ENCODE measurements at regions not wholly inside any gene's neighbourhood (a gene's known extent, or its start where the extent isn't known, plus 50 kb on each side); places are given as distances from the start of the nearest gene placed in this dataset.

- H3K27me3 ChIP-seq (ENCODE audit: control insufficient read depth in 1 of 2, insufficient read depth in 2 of 2, low read length in 2 of 2), result no peaks in the 10 kb centered on the region
- no peak overlapping the region for H3K27ac ChIP-seq (ENCODE audit: extremely low read length, insufficient read depth, low read length)
- no peak overlapping the region for H3K4me3 ChIP-seq (replicated peaks in 1 of 3; ENCODE audit: insufficient read depth in 1 of 3, low read depth in 2 of 3, low read length in 3 of 3)
- H3K36me3 ChIP-seq (replicated peaks in 1 of 2; ENCODE audit: control insufficient read depth in 1 of 2, insufficient read depth in 2 of 2, low read length in 2 of 2), result no peaks in the 10 kb centered on the region
- H2AFZ ChIP-seq (ENCODE audit: low read length), result no peak overlapping the region
- FAIRE-seq (no peak), ATAC-seq (no peak), DNase-seq (ENCODE audit: low spot score) (no peak)
- H3K4me2 ChIP-seq (ENCODE audit: low read depth, low read length), result no peak overlapping the region
- H3K79me2 ChIP-seq (ENCODE audit: insufficient read depth, low read length), result no peaks in the 10 kb centered on the region
- in situ Hi-C loops (cut with HindIII; ENCODE audit: extremely low pct_ligation_motif_present, low pct_unique_long_range_greater_than_20kb), result no loop called here
- TF ChIP-seq ETV6 (CRISPR knock-in tag; conservative IDR thresholded peaks at IDR 0.05) (no peak), MEF2D (CRISPR knock-in tag; IDR thresholded peaks at IDR 0.05) (no peak), ZNF383 (CRISPR knock-in tag; IDR thresholded peaks at IDR 0.05; ENCODE audit: borderline replicate concordance) (no peak), TBX2 (CRISPR knock-in tag; IDR thresholded peaks at IDR 0.05; ENCODE audit: borderline replicate concordance) (no peak), ZNF737 (CRISPR knock-in tag; IDR thresholded peaks at IDR 0.05; ENCODE audit: borderline replicate concordance) (no peak), SP4 (CRISPR knock-in tag; IDR thresholded peaks at IDR 0.05) (no peak), ZNF879 (CRISPR knock-in tag; IDR thresholded peaks at IDR 0.05) (no peak), PHF21A (CRISPR knock-in tag; IDR thresholded peaks at IDR 0.05) (no peak), ZNF260 (CRISPR knock-in tag; IDR thresholded peaks at IDR 0.05; ENCODE audit: borderline replicate concordance, low read depth) (no peak), GTF3A (CRISPR knock-in tag; conservative IDR thresholded peaks at IDR 0.05) (no peak), PLRG1 (conservative IDR thresholded peaks at IDR 0.05) (no peak), GZF1 (CRISPR knock-in tag; IDR thresholded peaks at IDR 0.05) (no peak), TP53 (CRISPR knock-in tag; conservative IDR thresholded peaks at IDR 0.05) (no peak)
- TF ChIP-seq, protein P1, sequence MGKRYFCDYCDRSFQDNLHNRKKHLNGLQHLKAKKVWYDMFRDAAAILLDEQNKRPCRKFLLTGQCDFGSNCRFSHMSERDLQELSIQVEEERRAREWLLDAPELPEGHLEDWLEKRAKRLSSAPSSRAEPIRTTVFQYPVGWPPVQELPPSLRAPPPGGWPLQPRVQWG (CRISPR knock-in tag; IDR thresholded peaks at IDR 0.05; ENCODE audit: borderline replicate concordance, low read depth), result no peak
- TF ChIP-seq, protein P2, sequence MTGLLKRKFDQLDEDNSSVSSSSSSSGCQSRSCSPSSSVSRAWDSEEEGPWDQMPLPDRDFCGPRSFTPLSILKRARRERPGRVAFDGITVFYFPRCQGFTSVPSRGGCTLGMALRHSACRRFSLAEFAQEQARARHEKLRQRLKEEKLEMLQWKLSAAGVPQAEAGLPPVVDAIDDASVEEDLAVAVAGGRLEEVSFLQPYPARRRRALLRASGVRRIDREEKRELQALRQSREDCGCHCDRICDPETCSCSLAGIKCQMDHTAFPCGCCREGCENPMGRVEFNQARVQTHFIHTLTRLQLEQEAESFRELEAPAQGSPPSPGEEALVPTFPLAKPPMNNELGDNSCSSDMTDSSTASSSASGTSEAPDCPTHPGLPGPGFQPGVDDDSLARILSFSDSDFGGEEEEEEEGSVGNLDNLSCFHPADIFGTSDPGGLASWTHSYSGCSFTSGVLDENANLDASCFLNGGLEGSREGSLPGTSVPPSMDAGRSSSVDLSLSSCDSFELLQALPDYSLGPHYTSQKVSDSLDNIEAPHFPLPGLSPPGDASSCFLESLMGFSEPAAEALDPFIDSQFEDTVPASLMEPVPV (CRISPR knock-in tag; IDR thresholded peaks at IDR 0.05), result no peak
- intact Hi-C loops (cut with micrococcal nuclease; ENCODE audit: unreplicated experiment), result no loop called here
- no peaks in the 10 kb centered on the region for H4K20me1 ChIP-seq (ENCODE audit: insufficient read depth, low read length)
- ChIA-PET POLR2A (no interaction called here), CTCF (ENCODE audit: low intra/inter-chr PET ratio, low total read pairs) (no interaction called here)
- no peaks in the 10 kb centered on the region for H3K9me3 ChIP-seq (ENCODE audit: low read length)
- H3K4me1 ChIP-seq (ENCODE audit: insufficient read depth, low read length), result no peaks in the 10 kb centered on the region
- H3K9ac ChIP-seq (ENCODE audit: insufficient read depth, low read depth, low read length), result no peak overlapping the region
- BruUV-seq (replicated peaks), result no TSS peak
These were observed 1162.6 kb upstream of the SLC39A10 start for GRCh38 chr2:194494401-194494800.
